A549 (cell line): ENCODE measurements at regions not wholly inside any gene's neighbourhood (a gene's known extent, or its start where the extent isn't known, plus 50 kb on each side); places are given as distances from the start of the nearest gene placed in this dataset.

Experiments used
- ATAC-seq, 2 experiments: fragments of 200-7000 bp in 1 of 2; fragments of >200 bp in 1 of 2; cut with Nextera tagmentation in 1 of 2; cut with Tn5 transposase in 1 of 2; 3 replicates each; pipeline versions ENCODE4 v1.8.0 to v1.9.1; 2018 to 2020; ENCODE audit warnings: mild to moderate bottlenecking in 1 of 2, moderate library complexity in 1 of 2
- CTCF ChIA-PET: fragments of 300-600 bp; sonication (Branson Sonifier 250); formaldehyde crosslinking; extraction: SDS; loops from one replicate; lab custom pipeline; 2021; ENCODE audit warnings: antibody characterized with exemption, inconsistent platforms; lab: Yijun Ruan, JAX
- POLR2A ChIA-PET: fragments of 350-600 bp; formaldehyde crosslinking; extraction: SDS; loops from one replicate; lab custom pipeline; 2021; ENCODE audit warnings: antibody characterized with exemption, inconsistent platforms; lab: Yijun Ruan, JAX
- DNase-seq, 2 experiments: peaks; one replicate each; pipeline versions ENCODE4 v3.0.0 to v3.0.0-alpha.2; 2011 to 2016; ENCODE audit warnings: low read depth in 1 of 2, low spot score in 1 of 2
- FAIRE-seq: peaks from 2 replicates; lab custom pipeline; 2011; peaks lifted over from hg19 to GRCh38; lab: Jason Lieb, UNC
- H3K27ac ChIP-seq, 2 experiments: fragments of >200 bp; sonication (Bioruptor Twin); formaldehyde crosslinking; 3 replicates each; pipeline ENCODE4 v1.5.1; 2016 to 2017
- H3K4me1 ChIP-seq: fragments of >200 bp; sonication (Bioruptor Twin); formaldehyde crosslinking; 3 replicates; pipeline ENCODE4 v1.6.1; 2016
- H3K4me2 ChIP-seq: fragments of >200 bp; sonication (Bioruptor Twin); formaldehyde crosslinking; 3 replicates; pipeline ENCODE4 v1.6.1; 2016
- H3K4me3 ChIP-seq: fragments of >200 bp; sonication (Bioruptor Twin); formaldehyde crosslinking; 3 replicates; pipeline ENCODE4 v1.5.1; 2016
- H3K9me3 ChIP-seq: fragments of >200 bp; sonication (Bioruptor Twin); formaldehyde crosslinking; 3 replicates; pipeline ENCODE4 v1.6.1; 2016
- BCL3 ChIP-seq: fragments of >200 bp; sonication (Bioruptor Twin); formaldehyde crosslinking; IDR thresholded peaks from 3 replicates; pipeline ENCODE4 v1.6.1; 2016
- CBX8 ChIP-seq: fragments of 200-600 bp; sonication (generic); IDR thresholded peaks from 2 replicates; pipeline ENCODE4 v1.6.1; 2016
- CEBPB ChIP-seq, 2 experiments: fragments of >200 bp in 1 of 2; sonication (Bioruptor Twin) in 1 of 2; formaldehyde crosslinking in 1 of 2; IDR thresholded peaks; 2 replicates each; pipeline ENCODE4 v1.6.1; 2012 to 2016
- E2F6 ChIP-seq: IDR thresholded peaks from 2 replicates; pipeline ENCODE4 v1.6.1; 2012; ENCODE audit warnings: low read depth, borderline replicate concordance
- EP300 ChIP-seq, 2 experiments: fragments of >200 bp; sonication (Bioruptor Twin); formaldehyde crosslinking; IDR thresholded peaks; 2 replicates in 1 of 2; 3 replicates in 1 of 2; pipeline ENCODE4 v1.6.1; 2016 to 2017
- ESRRA ChIP-seq: fragments of 150-350 bp; IDR thresholded peaks from 2 replicates; pipeline ENCODE4 v1.6.1; 2014; ENCODE audit warnings: mild to moderate bottlenecking, low read length, borderline replicate concordance
- FOSB ChIP-seq: fragments of 250-450 bp; sonication (Bioruptor Pico); IDR thresholded peaks from 2 replicates; pipeline ENCODE4 v1.5.0; 2020; ENCODE audit warnings: mild to moderate bottlenecking, moderate library complexity
- HDAC2 ChIP-seq: fragments of 200-600 bp; sonication (generic); IDR thresholded peaks from 2 replicates; pipeline ENCODE4 v1.6.1; 2016
- HES2 ChIP-seq: fragments of >200 bp; sonication (Bioruptor Twin); formaldehyde crosslinking; IDR thresholded peaks from 2 replicates; pipeline ENCODE4 v1.6.1; 2016
- HEYL ChIP-seq: fragments of 250-450 bp; sonication (Bioruptor Pico); IDR thresholded peaks from 2 replicates; pipeline ENCODE4 v1.8.0; 2021; ENCODE audit warnings: mild to moderate bottlenecking, moderate library complexity
- HMGXB4 ChIP-seq: fragments of 250-450 bp; sonication (Bioruptor Pico); IDR thresholded peaks from 2 replicates; pipeline ENCODE4 v1.5.0; 2021; ENCODE audit warnings: mild to moderate bottlenecking, moderate library complexity, borderline replicate concordance
- JUN ChIP-seq, 2 experiments: fragments of >200 bp; sonication (Bioruptor Twin); formaldehyde crosslinking; IDR thresholded peaks; 2 replicates in 1 of 2; 3 replicates in 1 of 2; pipeline ENCODE4 v1.6.1; 2016 to 2017
- JUNB ChIP-seq: fragments of >200 bp; sonication (Bioruptor Twin); formaldehyde crosslinking; IDR thresholded peaks from 2 replicates; pipeline ENCODE4 v1.6.1; 2016
- MAX ChIP-seq: IDR thresholded peaks from 2 replicates; pipeline ENCODE4 v1.6.1; 2012
- NFE2L2 ChIP-seq: fragments of 150-350 bp; conservative IDR thresholded peaks from 2 replicates; pipeline ENCODE4 v1.6.1; 2014; ENCODE audit warnings: low read length
- PBX3 ChIP-seq: IDR thresholded peaks from 2 replicates; pipeline ENCODE4 v1.6.1; 2012
- PHF8 ChIP-seq: fragments of 200-600 bp; sonication (generic); IDR thresholded peaks from 2 replicates; pipeline ENCODE4 v1.6.1; 2016; ENCODE audit warnings: low read depth, mild to moderate bottlenecking, antibody characterized with exemption, moderate library complexity, borderline replicate concordance
- POLR2A ChIP-seq: IDR thresholded peaks from 2 replicates; pipeline ENCODE4 v1.6.1; 2012; ENCODE audit warnings: mild to moderate bottlenecking, low read length
- POLR2AphosphoS2 ChIP-seq: conservative IDR thresholded peaks from 2 replicates; pipeline ENCODE4 v1.6.1; 2012; ENCODE audit warnings: low read length, improper control_type of control experiment, inconsistent platforms
- SMC3 ChIP-seq: fragments of >200 bp; sonication (Bioruptor Twin); formaldehyde crosslinking; IDR thresholded peaks from 3 replicates; pipeline ENCODE4 v1.6.1; 2018; ENCODE audit warnings: inconsistent platforms
- TFCP2L1 ChIP-seq: fragments of 250-450 bp; sonication (Bioruptor Pico); IDR thresholded peaks from 2 replicates; pipeline ENCODE4 v1.5.0; 2021; ENCODE audit warnings: mild to moderate bottlenecking
- ZC3H11A ChIP-seq: fragments of 450-650 bp; IDR thresholded peaks from 2 replicates; pipeline ENCODE4 v1.6.1; 2014; ENCODE audit warnings: antibody characterized with exemption, mild to moderate bottlenecking
- WGBS: methylation state at CpG from one replicate; pipeline ENCODE4 v1.1.6; 2017; ENCODE audit errors: missing lambda C conversion rate; 5-methylcytosine and 5-hydroxymethylcytosine counted together

- TF ChIP-seq FOSB (CRISPR knock-in tag) (no peak), BCL3 (no peak), EP300 (IDR thresholded peaks at IDR 0.05) (no peak)
- TF ChIP-seq, all 56 proteins: peak for 0
Measured at GRCh38 chr18:75745147-75745546, 317.6 kb upstream of the SMIM21 start (continued).

GRCh38 chr18:75742516-75742915 lies 315.0 kb upstream of the SMIM21 start:
- no peak for ATAC-seq
- 4% methylated on average over 4 of the region's 4 CpGs for WGBS
- no peak overlapping the region for H3K4me3 ChIP-seq
- H3K4me2 ChIP-seq = no peak overlapping the region
- no peaks in the 10 kb centered on the region for H3K9me3 ChIP-seq
- H3K4me1 ChIP-seq = no peaks in the 10 kb centered on the region
- H3K27ac ChIP-seq = no peak overlapping the region
- POLR2A ChIA-PET = no interaction called here
- CTCF ChIA-PET = interaction anchor here (0.7 kb wide), 1 partner anchor 173 kb away, joined by 3 read pairs; no protein-coding TSS in a partner anchor
- TF ChIP-seq TFCP2L1 (CRISPR knock-in tag) (no peak), HDAC2 (no peak), POLR2A (no peak), SMC3 (no peak), ZC3H11A (no peak), HES2 (no peak), HMGXB4 (no peak), PBX3 (no peak), MAX (no peak), JUNB (no peak), NFE2L2 (no peak), CEBPB (IDR thresholded peaks at IDR 0.05) (no peak), EP300 (IDR thresholded peaks at IDR 0.05) (no peak), POLR2AphosphoS2 (no peak), HEYL (CRISPR knock-in tag) (no peak)
- DNase-seq = no peak
- FAIRE-seq = no peak

- Histone ChIP-seq H3K4me3 (no peak overlapping the region), H3K27ac (no peak overlapping the region), H3K9me3 (no peaks in the 10 kb centered on the region), H3K4me1 (no peaks in the 10 kb centered on the region), H3K4me2 (no peak overlapping the region)
- ChIA-PET CTCF (no interaction called here), POLR2A (no interaction called here)
- ATAC-seq (no peak), FAIRE-seq (no peak), DNase-seq (no peak)
- WGBS = 16% methylated on average over 7 of the region's 7 CpGs
- TF ChIP-seq JUN (IDR thresholded peaks at IDR 0.05) (no peak), CBX8 (no peak), SMC3 (no peak), HES2 (no peak), PHF8 (no peak), E2F6 (no peak), ESRRA (no peak), POLR2AphosphoS2 (no peak)
Measured at GRCh38 chr18:75739682-75740081, 312.2 kb upstream of the SMIM21 start.
